ENCODE measurements at regions not wholly inside any gene's neighbourhood (a gene's known extent, or its start where the extent isn't known, plus 50 kb on each side); places are given as distances from the start of the nearest gene placed in this dataset.

DNA sequence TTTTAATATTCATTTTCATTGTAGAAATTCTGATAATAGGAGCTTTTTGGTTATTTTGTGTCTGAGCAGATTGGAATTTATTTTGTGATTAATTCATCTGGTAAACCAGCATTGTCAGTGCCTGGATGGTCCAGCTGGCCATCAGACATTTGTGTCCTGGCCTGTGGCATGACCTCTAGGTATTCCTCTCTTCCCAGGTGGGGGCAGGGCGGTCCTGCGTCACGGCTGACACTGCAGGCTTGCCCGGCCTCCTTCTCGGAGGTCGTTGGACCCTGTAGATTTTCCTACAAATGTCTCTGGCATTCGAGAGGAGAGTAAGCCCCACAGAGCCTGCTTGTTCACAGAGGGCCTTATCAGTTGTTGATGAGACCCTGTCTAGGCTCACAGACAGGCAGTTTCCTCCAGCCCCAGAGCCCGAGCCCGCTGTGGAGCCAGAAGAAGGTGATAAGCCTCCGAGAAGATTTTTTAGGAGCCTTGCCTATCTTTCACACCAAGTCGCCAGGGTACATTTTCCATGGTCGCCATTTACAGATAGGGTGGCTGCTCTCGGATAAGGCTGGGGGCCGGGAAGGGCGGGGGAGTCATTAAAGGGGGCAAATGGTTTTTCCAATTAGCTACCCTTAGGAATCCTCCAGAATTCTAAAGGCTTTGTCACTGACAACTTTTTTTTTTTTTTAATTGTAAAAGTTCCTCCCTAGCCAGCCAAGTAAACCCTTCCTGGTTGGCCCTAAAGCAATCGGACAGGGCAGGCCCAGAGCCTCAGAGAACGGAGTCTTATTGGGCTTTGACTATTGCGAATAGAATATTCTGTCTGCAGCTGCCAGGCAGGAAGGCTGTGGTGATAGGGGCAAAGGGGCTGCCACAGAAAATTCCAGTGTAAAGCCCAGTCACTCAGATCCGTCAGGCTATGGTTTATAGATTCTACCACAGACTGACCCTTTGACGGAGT lies 78.1 kb upstream of the TBX20 start:
- DNase-seq: no peak

DNA sequence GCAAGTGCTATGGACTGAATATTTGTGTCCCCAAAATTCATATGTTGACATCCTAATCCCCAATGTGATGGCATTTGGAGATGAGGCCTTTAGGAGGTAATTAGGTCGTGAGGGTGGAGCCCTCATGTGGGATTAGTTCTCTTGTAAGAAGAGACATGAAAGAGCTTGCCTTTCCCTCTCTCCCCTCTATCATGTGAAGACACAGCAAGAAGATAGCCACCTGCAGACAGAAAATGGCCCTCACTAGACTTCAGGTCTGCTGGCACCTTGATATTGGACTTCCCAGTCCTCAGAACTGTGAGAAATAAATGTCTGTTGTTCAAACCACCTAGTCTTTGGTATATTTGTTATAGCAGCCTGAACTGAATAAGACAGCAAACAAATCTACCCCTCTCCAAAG lies 75.1 kb upstream of the TBX20 start:
- DNase-seq: no peak

DNA sequence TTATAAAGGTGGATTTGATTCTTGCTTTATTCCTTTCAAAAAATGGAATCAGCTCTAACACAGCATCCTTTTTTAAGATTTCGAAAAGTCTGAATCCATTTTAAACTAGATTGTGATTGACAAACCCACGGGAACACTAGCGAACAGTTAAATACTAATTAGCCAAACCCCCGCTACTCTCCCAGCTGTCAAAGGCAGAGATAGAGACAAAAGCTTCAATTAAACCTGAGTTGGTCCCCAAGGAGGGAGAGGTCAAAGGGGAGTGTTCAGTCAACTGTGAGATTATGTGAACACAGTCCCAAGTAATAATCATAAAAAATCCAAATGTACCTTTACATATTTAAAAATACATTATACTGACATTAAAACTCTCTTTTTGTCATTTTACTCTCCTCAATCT lies 65.7 kb upstream of the TBX20 start:
- DNase-seq: no peak

DNA sequence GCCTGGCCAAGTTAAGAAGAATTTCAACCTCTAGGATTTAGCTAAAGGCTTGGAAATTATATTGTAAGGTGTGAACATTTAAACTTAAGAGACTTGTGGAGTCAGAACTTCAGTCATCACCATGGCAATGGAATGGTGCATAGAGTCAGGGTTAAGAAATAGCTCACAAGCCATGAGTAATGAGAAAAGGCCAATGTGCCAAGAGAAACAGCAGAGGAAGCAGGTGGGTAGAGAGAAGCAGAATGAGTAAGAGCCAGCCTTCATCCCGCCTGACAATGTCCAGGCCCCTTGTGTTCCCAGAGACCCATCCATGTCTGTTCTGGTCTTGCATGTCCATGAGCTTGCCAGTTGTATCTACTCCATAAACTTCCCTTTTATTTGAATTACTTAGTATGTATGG lies 62.6 kb upstream of the TBX20 start:
- DNase-seq: no peak

DNA sequence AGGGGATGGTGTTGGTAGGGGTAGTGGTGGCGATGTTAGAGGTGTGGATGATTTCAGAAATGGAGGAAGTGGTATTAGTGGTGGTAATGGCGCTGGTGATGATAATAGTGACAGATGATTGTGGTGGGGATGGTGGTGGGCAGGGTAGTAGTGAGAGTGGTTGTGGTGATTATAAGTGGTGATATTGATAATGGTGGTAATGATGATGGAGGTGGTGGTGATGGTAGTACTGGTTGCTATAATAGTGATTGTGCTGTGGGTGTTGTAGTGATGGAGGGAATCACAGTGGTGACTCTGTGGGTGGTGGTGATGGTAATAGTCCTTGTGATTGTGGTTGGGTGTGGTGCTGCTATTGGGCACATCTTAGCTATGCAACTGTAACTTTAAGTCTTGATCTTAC lies 61.6 kb upstream of the TBX20 start:
- no peak for DNase-seq

DNA sequence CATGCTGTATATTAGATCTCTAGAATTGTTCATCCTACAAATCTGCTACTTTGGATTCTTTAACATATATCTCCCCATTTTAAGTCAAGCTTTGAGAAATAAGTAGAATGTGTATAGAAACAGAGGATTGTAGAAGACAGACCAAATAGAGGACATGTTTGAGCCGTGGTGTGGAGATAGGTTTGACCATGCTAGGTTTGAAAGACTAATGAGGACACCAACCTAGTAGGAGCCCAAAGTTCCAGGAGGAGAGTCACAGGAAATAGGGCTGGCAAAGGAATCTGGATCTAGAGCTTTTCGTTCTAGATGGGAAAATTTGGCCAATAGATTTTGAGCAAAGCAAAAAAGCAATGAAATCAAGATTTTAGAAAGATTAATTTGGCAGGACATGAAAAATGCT lies 60.5 kb upstream of the TBX20 start:
- DNase-seq: no peak

DNA sequence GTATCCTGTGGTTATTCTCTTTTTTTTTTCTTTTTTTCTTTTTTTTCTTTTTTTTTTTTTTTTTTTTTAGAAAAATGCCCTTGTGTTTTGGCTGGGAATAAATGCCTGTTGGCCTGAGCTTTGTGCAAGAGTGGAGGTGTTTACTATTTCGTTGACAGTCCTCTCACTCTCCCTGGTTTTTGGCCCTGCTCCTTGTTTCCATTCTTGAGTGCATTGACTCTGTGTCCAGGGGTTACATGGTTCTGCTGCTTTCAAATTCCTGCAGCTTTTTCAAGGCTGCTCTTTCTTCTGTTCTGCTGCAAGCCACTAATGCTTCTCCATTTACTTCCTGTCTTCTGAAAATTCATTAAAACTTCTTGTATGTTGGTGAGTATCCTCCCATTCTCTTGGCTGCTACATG lies 59.7 kb upstream of the TBX20 start:
- no peak for DNase-seq
